GM23338 (cell line): ENCODE measurements at regions not wholly inside any gene's neighbourhood (a gene's known extent, or its start where the extent isn't known, plus 50 kb on each side); places are given as distances from the start of the nearest gene placed in this dataset.

Source experiments
- CREB1 ChIP-seq: fragments of 250-450 bp; sonication (Bioruptor Pico); IDR thresholded peaks from 2 replicates; pipeline ENCODE4 v1.5.0; 2020; ENCODE audit warnings: low read depth, mild to moderate bottlenecking, moderate library complexity
- EZH2 ChIP-seq: fragments of 200-600 bp; sonication (generic); IDR thresholded peaks from one replicate; pipeline ENCODE4 v1.8.0; 2017; ENCODE audit warnings: antibody characterized with exemption, mild to moderate bottlenecking, low read depth; ENCODE audit not compliant: unreplicated experiment
- EZH2phosphoT487 ChIP-seq: fragments of 200-600 bp; sonication (generic); IDR thresholded peaks from one replicate; pipeline ENCODE4 v1.8.1; 2018; ENCODE audit warnings: antibody characterized with exemption; ENCODE audit not compliant: unreplicated experiment
- JUNB ChIP-seq: IDR thresholded peaks from one replicate; pipeline ENCODE4 v1.6.1; 2016; ENCODE audit warnings: antibody characterized with exemption; ENCODE audit not compliant: unreplicated experiment
- POLR2AphosphoS5 ChIP-seq: IDR thresholded peaks from 2 replicates; pipeline ENCODE4 v1.6.1; 2016; ENCODE audit warnings: antibody characterized with exemption, low read depth
- REST ChIP-seq: IDR thresholded peaks from one replicate; pipeline ENCODE4 v1.6.1; 2018; ENCODE audit warnings: antibody characterized with exemption; ENCODE audit not compliant: unreplicated experiment
- STAT1 ChIP-seq: IDR thresholded peaks from one replicate; pipeline ENCODE4 v1.6.1; 2016; ENCODE audit warnings: antibody characterized with exemption; ENCODE audit not compliant: unreplicated experiment
- ZNF331 ChIP-seq: fragments of 250-450 bp; sonication (Bioruptor Pico); IDR thresholded peaks from 2 replicates; pipeline ENCODE4 v1.5.0; 2020; ENCODE audit warnings: low read depth, mild to moderate bottlenecking, moderate library complexity
- TF ChIP-seq, protein P1 (sequence below), 2 experiments: fragments of 200-600 bp in 1 of 2; sonication (generic) in 1 of 2; conservative IDR thresholded peaks; 2 replicates each; pipeline versions ENCODE4 v1.5.1 to v1.6.1; 2016 to 2017; ENCODE audit warnings: antibody characterized with exemption in 2 of 2, low read depth in 2 of 2, mild to moderate bottlenecking in 2 of 2, moderate library complexity in 1 of 2
- TF ChIP-seq, protein P2 (sequence below): IDR thresholded peaks from 2 replicates; pipeline ENCODE4 v1.6.1; 2016; ENCODE audit warnings: antibody characterized with exemption

- TF ChIP-seq, protein P1, sequence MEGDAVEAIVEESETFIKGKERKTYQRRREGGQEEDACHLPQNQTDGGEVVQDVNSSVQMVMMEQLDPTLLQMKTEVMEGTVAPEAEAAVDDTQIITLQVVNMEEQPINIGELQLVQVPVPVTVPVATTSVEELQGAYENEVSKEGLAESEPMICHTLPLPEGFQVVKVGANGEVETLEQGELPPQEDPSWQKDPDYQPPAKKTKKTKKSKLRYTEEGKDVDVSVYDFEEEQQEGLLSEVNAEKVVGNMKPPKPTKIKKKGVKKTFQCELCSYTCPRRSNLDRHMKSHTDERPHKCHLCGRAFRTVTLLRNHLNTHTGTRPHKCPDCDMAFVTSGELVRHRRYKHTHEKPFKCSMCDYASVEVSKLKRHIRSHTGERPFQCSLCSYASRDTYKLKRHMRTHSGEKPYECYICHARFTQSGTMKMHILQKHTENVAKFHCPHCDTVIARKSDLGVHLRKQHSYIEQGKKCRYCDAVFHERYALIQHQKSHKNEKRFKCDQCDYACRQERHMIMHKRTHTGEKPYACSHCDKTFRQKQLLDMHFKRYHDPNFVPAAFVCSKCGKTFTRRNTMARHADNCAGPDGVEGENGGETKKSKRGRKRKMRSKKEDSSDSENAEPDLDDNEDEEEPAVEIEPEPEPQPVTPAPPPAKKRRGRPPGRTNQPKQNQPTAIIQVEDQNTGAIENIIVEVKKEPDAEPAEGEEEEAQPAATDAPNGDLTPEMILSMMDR (conservative IDR thresholded peaks at IDR 0.05; ENCODE audit: low read depth in 2 of 2), result no peak
- TF ChIP-seq EZH2phosphoT487 (no peak), EZH2 (no peak), POLR2AphosphoS5 (no peak), STAT1 (no peak), CREB1 (CRISPR knock-in tag) (no peak), REST (no peak), JUNB (no peak), ZNF331 (CRISPR knock-in tag) (no peak)
- TF ChIP-seq, protein P2, sequence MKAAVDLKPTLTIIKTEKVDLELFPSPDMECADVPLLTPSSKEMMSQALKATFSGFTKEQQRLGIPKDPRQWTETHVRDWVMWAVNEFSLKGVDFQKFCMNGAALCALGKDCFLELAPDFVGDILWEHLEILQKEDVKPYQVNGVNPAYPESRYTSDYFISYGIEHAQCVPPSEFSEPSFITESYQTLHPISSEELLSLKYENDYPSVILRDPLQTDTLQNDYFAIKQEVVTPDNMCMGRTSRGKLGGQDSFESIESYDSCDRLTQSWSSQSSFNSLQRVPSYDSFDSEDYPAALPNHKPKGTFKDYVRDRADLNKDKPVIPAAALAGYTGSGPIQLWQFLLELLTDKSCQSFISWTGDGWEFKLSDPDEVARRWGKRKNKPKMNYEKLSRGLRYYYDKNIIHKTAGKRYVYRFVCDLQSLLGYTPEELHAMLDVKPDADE, result no peak
These were observed 342.2 kb downstream of the CDH26 start for GRCh38 chr20:60300374-60300773.
